BJ (cell line): ENCODE measurements at regions not wholly inside any gene's neighbourhood (a gene's known extent, or its start where the extent isn't known, plus 50 kb on each side); places are given as distances from the start of the nearest gene placed in this dataset.

Experiments
- CTCF ChIA-PET: fragments of 350-600 bp; formaldehyde crosslinking; extraction: SDS; loops from one replicate; lab custom pipeline; 2021; ENCODE audit warnings: antibody characterized with exemption, inconsistent platforms; lab: Yijun Ruan, JAX
- POLR2A ChIA-PET: fragments of 300-600 bp; sonication (Branson Sonifier 250); formaldehyde crosslinking; extraction: SDS; loops from one replicate; lab custom pipeline; 2021; ENCODE audit warnings: antibody characterized with exemption; lab: Charles Lee
- DNase-seq: peaks from one replicate; pipeline ENCODE4 v3.0.0-alpha.2; 2011; ENCODE audit warnings: low read depth
- H3K27me3 ChIP-seq: 2 replicates; pipeline ENCODE4 v1.6.0; 2011; ENCODE audit warnings: low read length; ENCODE audit not compliant: control insufficient read depth, insufficient read depth
- H3K36me3 ChIP-seq: 2 replicates; pipeline ENCODE4 v1.5.1; 2011; ENCODE audit warnings: low read length; ENCODE audit not compliant: control insufficient read depth, insufficient read depth
- H3K4me3 ChIP-seq: 2 replicates; pipeline ENCODE4 v1.5.1; 2011; ENCODE audit warnings: low read depth, mild to moderate bottlenecking, control low read depth, low read length
- TF ChIP-seq, protein P1 (sequence below): IDR thresholded peaks from 2 replicates; pipeline ENCODE4 v1.5.1; 2011; ENCODE audit warnings: low read depth, mild to moderate bottlenecking, control low read depth, inconsistent platforms, low read length, moderate library complexity; ENCODE audit not compliant: insufficient read depth

DNA sequence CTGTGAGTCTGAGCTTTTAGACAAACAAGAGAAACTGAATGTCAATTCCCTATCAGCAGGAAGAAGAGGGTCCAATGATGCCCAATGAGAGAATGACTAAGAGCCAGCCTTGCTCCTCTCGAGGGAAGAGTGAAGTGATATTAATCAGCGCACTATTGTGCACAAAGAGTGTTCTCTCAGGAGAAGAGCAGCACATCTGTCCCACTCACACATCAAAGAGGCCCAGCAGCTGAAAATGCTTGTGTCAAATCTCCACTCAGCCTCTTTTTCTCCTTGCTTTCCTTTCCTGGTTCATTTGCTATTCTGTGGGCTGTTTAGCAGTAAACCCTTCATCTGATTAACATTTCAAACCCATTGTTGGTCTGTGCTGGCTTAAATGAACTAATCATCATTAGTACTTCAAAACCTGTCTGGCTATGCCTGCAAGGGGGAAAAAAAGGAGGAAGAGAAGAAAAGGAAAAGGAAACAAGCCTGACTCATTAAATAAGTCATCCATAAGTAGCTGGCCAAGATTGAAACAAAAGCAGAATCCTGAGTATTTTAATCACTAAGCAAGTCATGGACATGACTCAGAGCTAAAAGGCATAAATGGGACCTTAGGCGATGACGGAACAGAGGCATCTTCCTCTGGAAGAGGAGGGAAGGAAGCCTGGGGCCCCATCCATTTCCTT is 912.7 kb downstream of the TUSC7 start:
- no peaks in the 10 kb centered on the region for H3K27me3 ChIP-seq
- no peaks in the 10 kb centered on the region for H3K36me3 ChIP-seq
- DNase-seq: peak; percentile 41
- no peak overlapping the region for H3K4me3 ChIP-seq
- CTCF ChIA-PET: no interaction called here
- POLR2A ChIA-PET: no interaction called here
- TF ChIP-seq, protein P1, sequence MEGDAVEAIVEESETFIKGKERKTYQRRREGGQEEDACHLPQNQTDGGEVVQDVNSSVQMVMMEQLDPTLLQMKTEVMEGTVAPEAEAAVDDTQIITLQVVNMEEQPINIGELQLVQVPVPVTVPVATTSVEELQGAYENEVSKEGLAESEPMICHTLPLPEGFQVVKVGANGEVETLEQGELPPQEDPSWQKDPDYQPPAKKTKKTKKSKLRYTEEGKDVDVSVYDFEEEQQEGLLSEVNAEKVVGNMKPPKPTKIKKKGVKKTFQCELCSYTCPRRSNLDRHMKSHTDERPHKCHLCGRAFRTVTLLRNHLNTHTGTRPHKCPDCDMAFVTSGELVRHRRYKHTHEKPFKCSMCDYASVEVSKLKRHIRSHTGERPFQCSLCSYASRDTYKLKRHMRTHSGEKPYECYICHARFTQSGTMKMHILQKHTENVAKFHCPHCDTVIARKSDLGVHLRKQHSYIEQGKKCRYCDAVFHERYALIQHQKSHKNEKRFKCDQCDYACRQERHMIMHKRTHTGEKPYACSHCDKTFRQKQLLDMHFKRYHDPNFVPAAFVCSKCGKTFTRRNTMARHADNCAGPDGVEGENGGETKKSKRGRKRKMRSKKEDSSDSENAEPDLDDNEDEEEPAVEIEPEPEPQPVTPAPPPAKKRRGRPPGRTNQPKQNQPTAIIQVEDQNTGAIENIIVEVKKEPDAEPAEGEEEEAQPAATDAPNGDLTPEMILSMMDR: no peak

DNA sequence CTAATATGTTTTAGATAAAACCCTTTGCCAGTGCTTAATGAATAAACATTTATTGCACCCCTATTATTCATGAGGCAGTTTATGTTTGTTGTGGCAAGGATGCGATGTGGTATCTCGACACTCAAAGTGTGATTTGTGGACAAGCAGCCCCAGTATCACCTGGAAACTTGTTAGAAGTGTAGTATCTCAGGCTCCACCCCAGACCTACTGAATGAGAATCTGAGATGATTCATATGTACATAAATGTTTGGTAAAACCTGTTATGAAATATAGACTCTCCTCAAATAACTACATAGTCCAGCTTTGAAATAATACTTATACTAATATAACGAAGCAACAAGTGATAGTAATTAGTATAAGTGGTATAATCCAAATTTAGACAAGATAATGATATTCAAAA is 914.8 kb downstream of the TUSC7 start:
- ChIA-PET POLR2A (no interaction called here), CTCF (no interaction called here)
- no peaks in the 10 kb centered on the region for H3K27me3 ChIP-seq
- no peaks in the 10 kb centered on the region for H3K36me3 ChIP-seq
- TF ChIP-seq, protein P1: no peak
- no peak for DNase-seq
- H3K4me3 ChIP-seq: no peak overlapping the region

DNA sequence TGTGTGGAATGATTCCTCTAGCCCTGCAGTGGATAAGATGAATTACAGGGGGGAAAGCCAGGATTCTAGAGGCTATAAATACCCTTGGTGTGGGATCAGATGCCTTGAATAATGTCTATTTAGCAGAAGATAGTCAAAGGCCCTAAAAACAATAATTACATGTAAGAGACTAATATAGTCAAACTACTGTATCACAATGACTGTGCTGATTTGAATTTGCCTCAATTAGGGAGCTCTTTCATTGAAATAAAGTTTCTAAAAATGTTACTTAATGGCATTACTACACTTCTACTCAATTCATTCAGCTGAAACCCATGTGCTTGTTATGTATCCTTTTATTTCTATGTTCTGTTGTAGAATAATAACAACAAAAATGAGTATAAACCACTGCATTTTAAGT is 915.6 kb downstream of the TUSC7 start:
- TF ChIP-seq, protein P1: no peak
- ChIA-PET POLR2A (interaction anchor here (0.5 kb wide), 1 partner anchor 56 kb away, joined by 4 read pairs; no protein-coding TSS in a partner anchor), CTCF (no interaction called here)
- H3K36me3 ChIP-seq: no peaks in the 10 kb centered on the region
- H3K27me3 ChIP-seq: no peaks in the 10 kb centered on the region
- DNase-seq: no peak
- H3K4me3 ChIP-seq: no peak overlapping the region

DNA sequence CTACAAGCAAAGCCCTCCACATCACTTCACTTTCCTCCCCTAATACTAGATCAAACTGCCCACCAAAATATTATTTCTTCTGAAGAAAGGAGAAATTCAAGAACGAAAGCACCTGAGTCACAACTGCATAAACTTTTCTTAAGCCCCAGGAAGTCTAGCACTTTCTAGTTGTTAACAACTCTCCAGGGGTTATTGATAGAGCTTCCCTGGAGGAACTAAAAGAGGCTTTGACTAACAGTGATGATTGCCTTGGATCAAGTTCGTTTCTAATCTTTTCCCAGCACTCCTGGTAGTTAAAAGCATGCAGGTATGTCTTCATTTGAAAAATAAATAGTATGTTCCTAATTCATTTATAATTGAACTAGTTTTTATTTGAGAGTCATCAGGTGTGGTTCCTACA is 917.0 kb downstream of the TUSC7 start:
- no peak for DNase-seq
- Histone ChIP-seq H3K36me3 (no peaks in the 10 kb centered on the region), H3K4me3 (no peak overlapping the region), H3K27me3 (no peaks in the 10 kb centered on the region)
- TF ChIP-seq, protein P1: no peak
- CTCF ChIA-PET: interaction anchor here (1.1 kb wide), 1 partner anchor 92 kb away, joined by 4 read pairs; no protein-coding TSS in a partner anchor
- POLR2A ChIA-PET: no interaction called here

DNA sequence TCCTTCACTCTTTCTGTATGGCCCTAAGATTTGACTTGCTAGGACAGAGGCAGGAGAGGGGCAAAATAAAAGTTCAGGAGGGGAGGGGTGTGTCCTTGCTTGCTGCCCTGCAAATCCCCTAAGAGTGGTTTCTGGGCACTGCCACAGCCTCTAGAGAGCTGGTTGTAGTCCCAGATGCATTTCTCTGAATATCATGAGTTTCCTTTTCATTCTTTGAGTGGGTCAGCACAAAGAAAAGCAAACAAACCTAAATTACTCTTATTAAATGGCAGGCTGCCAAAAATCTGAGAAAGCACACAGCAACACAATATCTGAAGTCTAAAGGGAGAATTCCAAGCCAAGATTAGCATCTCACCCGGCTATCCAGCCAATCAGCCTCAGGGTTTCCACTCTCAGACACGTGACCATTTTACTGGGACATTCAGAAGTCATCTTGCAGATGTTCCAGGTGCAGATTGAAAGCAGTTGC is 919.3 kb downstream of the TUSC7 start:
- no peaks in the 10 kb centered on the region for H3K36me3 ChIP-seq
- H3K27me3 ChIP-seq: no peaks in the 10 kb centered on the region
- POLR2A ChIA-PET: no interaction called here
- CTCF ChIA-PET: interaction anchor here (0.6 kb wide), 1 partner anchor 369 kb away, joined by 3 read pairs; no protein-coding TSS in a partner anchor
- TF ChIP-seq, protein P1: no peak
- no peak overlapping the region for H3K4me3 ChIP-seq
- DNase-seq: peak; percentile 68
